Common myeloid progenitor, CD34-positive (primary cell): ENCODE measurements at regions not wholly inside any gene's neighbourhood (a gene's known extent, or its start where the extent isn't known, plus 50 kb on each side); places are given as distances from the start of the nearest gene placed in this dataset.
A peak's percentile ranks its signal among the peaks of the same experiment; 100 is the strongest.

Source experiments
- CTCF ChIA-PET: fragments of 350-600 bp; sonication (Branson Sonifier 250); formaldehyde crosslinking; loops from one replicate; lab custom pipeline; 2021; ENCODE audit warnings: antibody characterized with exemption; lab: Charles Lee
- POLR2A ChIA-PET: fragments of 350-600 bp; sonication (Branson Sonifier 250); formaldehyde crosslinking; loops from one replicate; lab custom pipeline; 2021; ENCODE audit warnings: antibody characterized with exemption; lab: Charles Lee
- DNase-seq, 3 donors: peaks; one replicate each; pipeline versions ENCODE4 v3.0.0 to v3.0.0-alpha.2; 2013
- H3K27ac ChIP-seq, 2 experiments: 1 replicate in 1 of 2; 2 replicates in 1 of 2; pipeline ENCODE4 v1.7.0; 2013; ENCODE audit warnings: inconsistent platforms in 2 of 2, low read length in 2 of 2, mild to moderate bottlenecking in 2 of 2, low read depth in 1 of 2, moderate library complexity in 1 of 2; ENCODE audit not compliant: severe bottlenecking in 2 of 2, insufficient read depth in 1 of 2, poor library complexity in 1 of 2
- H3K27me3 ChIP-seq, 5 experiments: replicated peaks in 2 of 5; 1 replicate in 3 of 5; 2 replicates in 2 of 5; pipeline versions ENCODE4 v1.6.1 to v1.7.0; 2013; ENCODE audit warnings: low read length in 4 of 5, mild to moderate bottlenecking in 2 of 5, moderate library complexity in 2 of 5, inconsistent platforms in 1 of 5; ENCODE audit not compliant: insufficient read depth in 5 of 5, control insufficient read depth in 4 of 5
- H3K36me3 ChIP-seq, 4 experiments: 1 replicate in 2 of 4; 2 replicates in 2 of 4; pipeline versions ENCODE4 v1.6.1 to v1.7.0; 2013; ENCODE audit warnings: low read length in 3 of 4, control low read depth in 1 of 4, mild to moderate bottlenecking in 1 of 4; ENCODE audit not compliant: control insufficient read depth in 4 of 4, insufficient read depth in 4 of 4
- H3K4me1 ChIP-seq, 4 experiments: 1 replicate in 3 of 4; 2 replicates in 1 of 4; pipeline versions ENCODE4 v1.6.1 to v1.7.1; 2013; ENCODE audit warnings: low read length in 3 of 4, mild to moderate bottlenecking in 3 of 4, control low read depth in 1 of 4, inconsistent platforms in 1 of 4, moderate library complexity in 1 of 4; ENCODE audit not compliant: control insufficient read depth in 4 of 4, insufficient read depth in 4 of 4; ENCODE audit errors: control extremely low read depth in 1 of 4
- H3K4me3 ChIP-seq, 7 experiments: 1 replicate in 4 of 7; 2 replicates in 3 of 7; pipeline versions ENCODE4 v1.5.1 to v1.7.0; 2013; ENCODE audit warnings: mild to moderate bottlenecking in 7 of 7, low read length in 6 of 7, moderate library complexity in 6 of 7, inconsistent platforms in 2 of 7, low read depth in 2 of 7, control low read depth in 1 of 7; ENCODE audit not compliant: insufficient read depth in 4 of 7, control insufficient read depth in 1 of 7; ENCODE audit errors: extremely low read depth in 1 of 7
- H3K9me3 ChIP-seq, 5 experiments: 1 replicate in 4 of 5; 2 replicates in 1 of 5; pipeline versions ENCODE4 v1.6.1 to v1.7.1; 2013; ENCODE audit warnings: low read length in 4 of 5, mild to moderate bottlenecking in 2 of 5, inconsistent platforms in 1 of 5, low read depth in 1 of 5, moderate library complexity in 1 of 5; ENCODE audit not compliant: control insufficient read depth in 4 of 5, insufficient read depth in 2 of 5; ENCODE audit errors: control extremely low read depth in 1 of 5
- WGBS: methylation state at CpG from one replicate; pipeline ENCODE4 v1.1.5; 2013; ENCODE audit not compliant: insufficient coverage; 5-methylcytosine and 5-hydroxymethylcytosine counted together

GRCh38 chr7:106978425-106979420, 65.8 kb upstream of the PRKAR2B start:
- WGBS = 71% methylated on average over 5 of the region's 10 CpGs
- no peaks in the 10 kb centered on the region for H3K9me3 ChIP-seq
- no peaks in the 10 kb centered on the region for H3K27me3 ChIP-seq
- H3K4me3 ChIP-seq = no peak overlapping the region
- ChIA-PET CTCF (interaction anchor here (0.7 to 1.3 kb wide), 5 partner anchors 23 to 154 kb away, joined by 3 to 4 read pairs (median 3); no protein-coding TSS in a partner anchor), POLR2A (no interaction called here)
- DNase-seq = peak; percentile 59 to 84 (median 75)
- peak overlapping the region in 1 of 2 experiments; percentile 69 for H3K27ac ChIP-seq
- no peaks in the 10 kb centered on the region for H3K4me1 ChIP-seq
- no peaks in the 10 kb centered on the region for H3K36me3 ChIP-seq

GRCh38 chr7:106979551-106980357, 64.8 kb upstream of the PRKAR2B start:
- POLR2A ChIA-PET = no interaction called here
- Histone ChIP-seq H3K9me3 (no peaks in the 10 kb centered on the region), H3K27ac (peak overlapping the region in 1 of 2 experiments; percentile 69), H3K27me3 (no peaks in the 10 kb centered on the region), H3K36me3 (no peaks in the 10 kb centered on the region), H3K4me3 (no peak overlapping the region), H3K4me1 (no peaks in the 10 kb centered on the region)
- WGBS = 100% methylated on average over 7 of the region's 9 CpGs
- CTCF ChIA-PET = interaction anchor here (0.7 to 1.2 kb wide), 3 partner anchors 24 to 187 kb away, joined by 3 to 4 read pairs (median 3); no protein-coding TSS in a partner anchor
- no peak for DNase-seq

- Histone ChIP-seq H3K9me3 (no peaks in the 10 kb centered on the region), H3K27me3 (no peaks in the 10 kb centered on the region), H3K36me3 (no peaks in the 10 kb centered on the region), H3K4me1 (no peaks in the 10 kb centered on the region), H3K4me3 (no peak overlapping the region), H3K27ac (no peak overlapping the region)
- WGBS = 79% methylated on average over 2 of the region's 3 CpGs
- no peak for DNase-seq
- ChIA-PET POLR2A (no interaction called here), CTCF (interaction anchor here (1.2 kb wide), 1 partner anchor 187 kb away, joined by 4 read pairs; no protein-coding TSS in a partner anchor)
Observed at GRCh38 chr7:106980358-106980685, 64.2 kb upstream of the PRKAR2B start.

- Histone ChIP-seq H3K27me3 (no peaks in the 10 kb centered on the region), H3K4me1 (no peaks in the 10 kb centered on the region), H3K36me3 (no peaks in the 10 kb centered on the region), H3K27ac (no peak overlapping the region), H3K9me3 (no peaks in the 10 kb centered on the region), H3K4me3 (no peak overlapping the region)
- no peak for DNase-seq
- WGBS = 94% methylated on average over 7 of the region's 7 CpGs
- ChIA-PET CTCF (interaction anchor here (0.5 to 1.4 kb wide), 2 partner anchors 35 to 248 kb away, joined by 3 read pairs; no protein-coding TSS in a partner anchor), POLR2A (no interaction called here)
Observed at GRCh38 chr7:106982415-106982814, 62.1 kb upstream of the PRKAR2B start.

- Histone ChIP-seq H3K36me3 (no peaks in the 10 kb centered on the region), H3K9me3 (no peaks in the 10 kb centered on the region), H3K27ac (no peak overlapping the region), H3K4me3 (no peak overlapping the region), H3K4me1 (no peaks in the 10 kb centered on the region), H3K27me3 (no peaks in the 10 kb centered on the region)
- ChIA-PET POLR2A (no interaction called here), CTCF (interaction anchor here (1.0 kb wide), 1 partner anchor 163 kb away, joined by 3 read pairs; no protein-coding TSS in a partner anchor)
- no peak for DNase-seq
- 100% methylated on average over 5 of the region's 5 CpGs for WGBS
Observed at GRCh38 chr7:106984034-106984433, 60.5 kb upstream of the PRKAR2B start.

- H3K36me3 ChIP-seq = no peaks in the 10 kb centered on the region
- CTCF ChIA-PET = interaction anchor here (1.2 kb wide), 1 partner anchor 21 kb away, joined by 3 read pairs; no protein-coding TSS in a partner anchor
- no peaks in the 10 kb centered on the region for H3K27me3 ChIP-seq
- no peak overlapping the region for H3K4me3 ChIP-seq
- POLR2A ChIA-PET = no interaction called here
- H3K9me3 ChIP-seq = no peaks in the 10 kb centered on the region
- peak; percentile 26 to 78 (median 65) for DNase-seq
- H3K4me1 ChIP-seq = no peaks in the 10 kb centered on the region
- H3K27ac ChIP-seq = no peak overlapping the region
Observed at GRCh38 chr7:106986450-106986977, 58.0 kb upstream of the PRKAR2B start.
